Natural killer cell (primary cell): ENCODE measurements at regions not wholly inside any gene's neighbourhood (a gene's known extent, or its start where the extent isn't known, plus 50 kb on each side); places are given as distances from the start of the nearest gene placed in this dataset.

Source experiments
- ATAC-seq, 3 donors: fragments of 150-1000 bp in 2 of 3; fragments of 200-7000 bp in 1 of 3; cut with Tn5 transposase; 1 replicate in 1 of 3; 2 replicates in 2 of 3; pipeline ENCODE4 v1.10.0; 2021; ENCODE audit warnings: mild to moderate bottlenecking in 2 of 3, moderate library complexity in 2 of 3
- DNase-seq, 2 donors: peaks; one replicate each; pipeline versions ENCODE4 v3.0.0 to v3.0.0-alpha.2; 2013 to 2021; ENCODE audit warnings: mixed read lengths in 1 of 2
- H3K27ac ChIP-seq: one replicate; pipeline ENCODE4 v1.5.1; 2013; ENCODE audit warnings: mild to moderate bottlenecking, low read length
- H3K27me3 ChIP-seq: one replicate; pipeline ENCODE4 v1.6.1; 2013; ENCODE audit warnings: low read length; ENCODE audit not compliant: control insufficient read depth, insufficient read depth
- H3K36me3 ChIP-seq: one replicate; pipeline ENCODE4 v1.6.1; 2013; ENCODE audit warnings: low read length; ENCODE audit not compliant: control insufficient read depth, insufficient read depth
- H3K4me1 ChIP-seq: one replicate; pipeline ENCODE4 v1.6.1; 2013; ENCODE audit warnings: low read length; ENCODE audit not compliant: control insufficient read depth, insufficient read depth
- H3K4me3 ChIP-seq: one replicate; pipeline ENCODE4 v1.5.1; 2013; ENCODE audit warnings: low read length
- H3K9me3 ChIP-seq: one replicate; pipeline ENCODE4 v1.6.1; 2013; ENCODE audit warnings: low read length; ENCODE audit not compliant: control insufficient read depth, insufficient read depth
- H3K27ac Mint-ChIP-seq, 2 donors: one replicate each; pipeline ENCODE4 v1.8.0; 2022; ENCODE audit warnings: mild to moderate bottlenecking in 2 of 2, mixed read lengths in 2 of 2, moderate library complexity in 1 of 2
- H3K27me3 Mint-ChIP-seq, 2 donors: one replicate each; pipeline ENCODE4 v1.8.0; 2022; ENCODE audit warnings: low read depth in 2 of 2, mixed read lengths in 2 of 2
- H3K36me3 Mint-ChIP-seq: one replicate; pipeline ENCODE4 v1.8.0; 2022; ENCODE audit warnings: mixed read lengths
- H3K4me1 Mint-ChIP-seq, 2 donors: one replicate each; pipeline ENCODE4 v1.8.0; 2022; ENCODE audit warnings: mixed read lengths in 2 of 2
- H3K4me3 Mint-ChIP-seq: one replicate; pipeline ENCODE4 v1.8.0; 2022; ENCODE audit warnings: mild to moderate bottlenecking, moderate library complexity, mixed read lengths
- H3K9me3 Mint-ChIP-seq, 2 donors: one replicate each; pipeline ENCODE4 v1.8.0; 2022; ENCODE audit warnings: mixed read lengths in 2 of 2
- CTCF ChIP-seq: fragments of 200-600 bp; IDR thresholded peaks from one replicate; pipeline ENCODE4 v1.8.0; 2022; ENCODE audit warnings: antibody characterized with exemption
- WGBS: methylation state at CpG from one replicate; pipeline ENCODE4 v1.1.7; 2013; ENCODE audit warnings: missing lambda C conversion rate; ENCODE audit not compliant: insufficient coverage; 5-methylcytosine and 5-hydroxymethylcytosine counted together
- intact Hi-C: fragments of 100-400 bp; cut with micrococcal nuclease; formaldehyde crosslinking; loops from one replicate; pipeline ENCODE4 v1.14.2; 2022

GRCh38 chr16:48479329-48479728 lies 94.1 kb upstream of the SIAH1 start:
- DNase-seq (no peak), ATAC-seq (no peak)
- no peaks in the 10 kb centered on the region for H3K27me3 ChIP-seq
- H3K27me3 Mint-ChIP-seq, result peaks cover 0 to 13% of the 10 kb centered on the region in 2 donors
- H3K4me3 Mint-ChIP-seq, result no peak overlapping the region
- no peak for TF ChIP-seq CTCF
- H3K4me1 ChIP-seq, result no peaks in the 10 kb centered on the region
- intact Hi-C loops, result no loop called here
- no peaks in the 10 kb centered on the region for H3K36me3 ChIP-seq
- H3K4me3 ChIP-seq, result no peak overlapping the region
- no peak overlapping the region for H3K27ac Mint-ChIP-seq
- no peaks in the 10 kb centered on the region for H3K9me3 ChIP-seq
- H3K27ac ChIP-seq, result no peak overlapping the region
- H3K36me3 Mint-ChIP-seq, result no peaks in the 10 kb centered on the region
- no peaks in the 10 kb centered on the region for H3K9me3 Mint-ChIP-seq
- H3K4me1 Mint-ChIP-seq, result no peaks in the 10 kb centered on the region
- 95% methylated on average over 3 of the region's 3 CpGs for WGBS

DNA sequence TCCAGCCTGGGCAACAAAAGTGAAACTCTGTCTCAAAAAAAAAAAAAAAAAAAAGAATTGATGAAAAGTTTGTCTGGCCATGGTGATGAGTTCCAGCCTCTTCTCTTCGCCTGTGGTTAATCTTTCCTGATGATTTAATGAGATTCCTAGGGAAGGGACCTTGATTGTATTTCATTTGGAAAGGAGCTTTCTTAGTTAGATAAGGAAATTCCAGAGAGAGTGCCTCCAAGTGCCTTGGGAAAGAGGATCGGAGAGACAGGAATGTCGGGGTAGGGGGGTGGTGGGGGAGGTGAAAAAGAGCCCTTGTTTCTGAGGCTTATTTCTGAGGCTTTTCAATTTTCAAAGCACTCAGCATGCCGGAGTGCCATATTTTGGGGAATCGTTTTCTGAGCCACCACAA lies 93.2 kb upstream of the SIAH1 start:
- DNase-seq, result no peak
- TF ChIP-seq CTCF, result no peak
- Mint-ChIP-seq H3K9me3 (no peaks in the 10 kb centered on the region), H3K27me3 (peaks cover 0 to 13% of the 10 kb centered on the region in 2 donors), H3K27ac (no peak overlapping the region), H3K4me1 (no peaks in the 10 kb centered on the region), H3K4me3 (no peak overlapping the region), H3K36me3 (no peaks in the 10 kb centered on the region)
- H3K27me3 ChIP-seq, result no peaks in the 10 kb centered on the region
- H3K36me3 ChIP-seq, result no peaks in the 10 kb centered on the region
- WGBS, result 86% methylated on average over 5 of the region's 5 CpGs
- H3K4me1 ChIP-seq, result no peaks in the 10 kb centered on the region
- no peak overlapping the region for H3K27ac ChIP-seq
- no peak overlapping the region for H3K4me3 ChIP-seq
- H3K9me3 ChIP-seq, result no peaks in the 10 kb centered on the region
- intact Hi-C loops, result no loop called here
- ATAC-seq, result no peak

GRCh38 chr16:48471435-48471834 lies 86.2 kb upstream of the SIAH1 start:
- Mint-ChIP-seq H3K4me3 (no peak overlapping the region), H3K4me1 (no peaks in the 10 kb centered on the region), H3K27me3 (peaks cover 0 to 16% of the 10 kb centered on the region in 2 donors), H3K36me3 (no peaks in the 10 kb centered on the region), H3K27ac (no peak overlapping the region), H3K9me3 (no peaks in the 10 kb centered on the region)
- DNase-seq, result no peak
- no peaks in the 10 kb centered on the region for H3K9me3 ChIP-seq
- no peak overlapping the region for H3K27ac ChIP-seq
- no peak for ATAC-seq
- no peaks in the 10 kb centered on the region for H3K36me3 ChIP-seq
- no peak overlapping the region for H3K4me3 ChIP-seq
- WGBS, result 74% methylated on average over 5 of the region's 5 CpGs
- H3K27me3 ChIP-seq, result no peaks in the 10 kb centered on the region
- intact Hi-C loops, result no loop called here
- no peaks in the 10 kb centered on the region for H3K4me1 ChIP-seq
- TF ChIP-seq CTCF, result no peak

GRCh38 chr16:48462106-48462740 lies 77.0 kb upstream of the SIAH1 start:
- no peak for TF ChIP-seq CTCF
- Histone ChIP-seq H3K27me3 (no peaks in the 10 kb centered on the region), H3K27ac (no peak overlapping the region), H3K36me3 (no peaks in the 10 kb centered on the region), H3K4me3 (no peak overlapping the region), H3K9me3 (no peaks in the 10 kb centered on the region), H3K4me1 (peaks cover 12% of the 10 kb centered on the region)
- 94% methylated on average over 9 of the region's 11 CpGs for WGBS
- H3K4me3 Mint-ChIP-seq, result no peak overlapping the region
- peaks cover 0 to 7% of the 10 kb centered on the region in 2 donors for H3K27me3 Mint-ChIP-seq
- DNase-seq (no peak), ATAC-seq (no peak)
- peaks cover 21 to 31% of the 10 kb centered on the region in 2 donors for H3K4me1 Mint-ChIP-seq
- peaks cover 0 to 3% of the 10 kb centered on the region in 2 donors for H3K9me3 Mint-ChIP-seq
- no peaks in the 10 kb centered on the region for H3K36me3 Mint-ChIP-seq
- no peak overlapping the region for H3K27ac Mint-ChIP-seq
- intact Hi-C loops, result no loop called here
